Spleen (tissue), 7 donors: ENCODE measurements at regions not wholly inside any gene's neighbourhood (a gene's known extent, or its start where the extent isn't known, plus 50 kb on each side); places are given as distances from the start of the nearest gene placed in this dataset.

ENCODE experiments used
- POLR2A ChIP-seq, 3 donors: fragments of 450-650 bp; IDR thresholded peaks; one replicate each; pipeline ENCODE4 v1.5.1; 2017; ENCODE audit warnings: antibody characterized with exemption in 3 of 3, mild to moderate bottlenecking in 1 of 3
- TF ChIP-seq, protein P1 (sequence below), 11 experiments: fragments of 200-600 bp in 7 of 11; fragments of 450-650 bp in 4 of 11; sonication (generic) in 4 of 11; IDR thresholded peaks in 8 of 11; conservative IDR thresholded peaks in 3 of 11; 1 replicate in 7 of 11; 2 replicates in 4 of 11; pipeline versions ENCODE4 v1.4.0 to v1.8.0; 2016 to 2021; ENCODE audit warnings: antibody characterized with exemption in 11 of 11, inconsistent platforms in 4 of 11, mild to moderate bottlenecking in 1 of 11
- donor health status: DM: no; HTN: no; CAD: no; lungs with moderate emphysema.
- donor health status: DM: no; HTN: no; CAD: no.
- donor health status: DM: no; HTN: no; CAD: no.

DNA sequence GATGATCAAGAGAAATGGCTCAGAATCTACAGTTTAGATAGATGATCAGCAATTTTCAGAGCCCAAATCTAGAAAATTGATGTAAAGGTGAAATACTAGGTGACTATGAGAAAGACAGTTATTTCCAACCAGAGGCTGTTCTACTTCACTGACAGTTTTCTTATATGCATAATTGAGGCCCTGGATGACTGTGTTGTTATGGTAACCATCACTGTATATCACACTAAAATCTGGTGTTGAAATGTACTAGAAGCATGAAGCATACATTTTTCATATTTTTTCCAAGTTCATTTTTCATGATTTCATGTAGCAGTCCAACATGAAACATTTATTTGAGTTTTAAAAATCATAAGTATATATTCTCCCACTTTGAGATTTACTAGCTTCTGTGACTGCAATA lies 87.4 kb downstream of the ATXN3L start:
- TF ChIP-seq POLR2A (IDR thresholded peaks at IDR 0.05), result no peak
- TF ChIP-seq, protein P1, sequence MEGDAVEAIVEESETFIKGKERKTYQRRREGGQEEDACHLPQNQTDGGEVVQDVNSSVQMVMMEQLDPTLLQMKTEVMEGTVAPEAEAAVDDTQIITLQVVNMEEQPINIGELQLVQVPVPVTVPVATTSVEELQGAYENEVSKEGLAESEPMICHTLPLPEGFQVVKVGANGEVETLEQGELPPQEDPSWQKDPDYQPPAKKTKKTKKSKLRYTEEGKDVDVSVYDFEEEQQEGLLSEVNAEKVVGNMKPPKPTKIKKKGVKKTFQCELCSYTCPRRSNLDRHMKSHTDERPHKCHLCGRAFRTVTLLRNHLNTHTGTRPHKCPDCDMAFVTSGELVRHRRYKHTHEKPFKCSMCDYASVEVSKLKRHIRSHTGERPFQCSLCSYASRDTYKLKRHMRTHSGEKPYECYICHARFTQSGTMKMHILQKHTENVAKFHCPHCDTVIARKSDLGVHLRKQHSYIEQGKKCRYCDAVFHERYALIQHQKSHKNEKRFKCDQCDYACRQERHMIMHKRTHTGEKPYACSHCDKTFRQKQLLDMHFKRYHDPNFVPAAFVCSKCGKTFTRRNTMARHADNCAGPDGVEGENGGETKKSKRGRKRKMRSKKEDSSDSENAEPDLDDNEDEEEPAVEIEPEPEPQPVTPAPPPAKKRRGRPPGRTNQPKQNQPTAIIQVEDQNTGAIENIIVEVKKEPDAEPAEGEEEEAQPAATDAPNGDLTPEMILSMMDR (IDR thresholded peaks at IDR 0.05 in 8 of 11, conservative IDR thresholded peaks at IDR 0.05 in 3 of 11), result no peak
